ENCODE measurements at regions not wholly inside any gene's neighbourhood (a gene's known extent, or its start where the extent isn't known, plus 50 kb on each side); places are given as distances from the start of the nearest gene placed in this dataset.

GRCh38 chr11:19368726-19369375 lies 128.1 kb upstream of the E2F8 start:
- no peak for DNase-seq (ENCODE audit: low spot score)

- DNase-seq (ENCODE audit: low spot score), result no peak
These were observed 126.4 kb upstream of the E2F8 start for GRCh38 chr11:19366992-19367709.

GRCh38 chr11:19365743-19366410 lies 125.1 kb upstream of the E2F8 start:
- no peak for DNase-seq (ENCODE audit: low spot score)

- no peak for DNase-seq (ENCODE audit: low spot score)
These were observed 118.7 kb upstream of the E2F8 start for GRCh38 chr11:19359221-19360000.

- DNase-seq (ENCODE audit: low spot score), result no peak
These were observed 117.2 kb upstream of the E2F8 start for GRCh38 chr11:19357943-19358342.

GRCh38 chr11:19355601-19356000 lies 114.9 kb upstream of the E2F8 start:
- no peak for DNase-seq (ENCODE audit: low spot score)

- DNase-seq (ENCODE audit: low spot score), result no peak
These were observed 112.6 kb upstream of the E2F8 start for GRCh38 chr11:19353287-19353850.

- DNase-seq (ENCODE audit: low spot score), result no peak
These were observed 112.0 kb upstream of the E2F8 start for GRCh38 chr11:19352771-19353160.

- DNase-seq (ENCODE audit: low spot score), result no peak
These were observed 111.5 kb upstream of the E2F8 start for GRCh38 chr11:19352072-19352770.

- DNase-seq (ENCODE audit: low spot score), result no peak
These were observed 110.7 kb upstream of the E2F8 start for GRCh38 chr11:19351426-19351825.

GRCh38 chr11:19350160-19350559 lies 109.4 kb upstream of the E2F8 start:
- DNase-seq (ENCODE audit: low spot score), result no peak

- DNase-seq (ENCODE audit: low spot score), result no peak
These were observed 108.7 kb upstream of the E2F8 start for GRCh38 chr11:19349340-19350025.

GRCh38 chr11:19347911-19348310 lies 107.2 kb upstream of the E2F8 start:
- DNase-seq (ENCODE audit: low spot score), result no peak

GRCh38 chr11:19345848-19346681 lies 105.3 kb upstream of the E2F8 start:
- DNase-seq (ENCODE audit: low spot score), result no peak

- DNase-seq (ENCODE audit: low spot score), result no peak
These were observed 104.7 kb upstream of the E2F8 start for GRCh38 chr11:19345519-19345847.

- no peak for DNase-seq (ENCODE audit: low spot score)
These were observed 104.1 kb upstream of the E2F8 start for GRCh38 chr11:19344661-19345518.

- no peak for DNase-seq (ENCODE audit: low spot score)
These were observed 101.3 kb upstream of the E2F8 start for GRCh38 chr11:19342036-19342435.

GRCh38 chr11:19338375-19338774 lies 97.6 kb upstream of the E2F8 start:
- DNase-seq (ENCODE audit: low spot score), result no peak

- DNase-seq (ENCODE audit: low spot score), result no peak
These were observed 97.0 kb upstream of the E2F8 start for GRCh38 chr11:19337779-19338178.
